ENCODE measurements at regions not wholly inside any gene's neighbourhood (a gene's known extent, or its start where the extent isn't known, plus 50 kb on each side); places are given as distances from the start of the nearest gene placed in this dataset.

- 84% methylated on average over 1 of the region's 1 CpG for WGBS
- no peaks in the 10 kb centered on the region for H3K4me1 ChIP-seq (ENCODE audit: control insufficient read depth, insufficient read depth, low read length)
- intact Hi-C loops (cut with DNase I): no loop called here
- no peak overlapping the region for H3K27ac ChIP-seq (ENCODE audit: low read length)
- no peaks in the 10 kb centered on the region for H3K9me3 ChIP-seq (ENCODE audit: control insufficient read depth, low read length)
- ATAC-seq (no peak), DNase-seq (no peak)
- no peaks in the 10 kb centered on the region for H3K27me3 ChIP-seq (ENCODE audit: control insufficient read depth, insufficient read depth)
- no peak overlapping the region for H3K4me3 ChIP-seq (ENCODE audit: low read length)
Observed at GRCh38 chr6:106767271-106767670, 137.9 kb downstream of the QRSL1 start.

- ATAC-seq (no peak), DNase-seq (no peak)
- Histone ChIP-seq H3K27ac (ENCODE audit: low read length) (no peak overlapping the region), H3K9me3 (ENCODE audit: control insufficient read depth, low read length) (no peaks in the 10 kb centered on the region), H3K4me1 (ENCODE audit: control insufficient read depth, insufficient read depth, low read length) (no peaks in the 10 kb centered on the region), H3K4me3 (ENCODE audit: low read length) (no peak overlapping the region), H3K27me3 (ENCODE audit: control insufficient read depth, insufficient read depth) (no peaks in the 10 kb centered on the region)
- intact Hi-C loops (cut with DNase I): no loop called here
- 81% methylated on average over 4 of the region's 4 CpGs for WGBS
Observed at GRCh38 chr6:106766201-106766600, 136.8 kb downstream of the QRSL1 start.

GRCh38 chr6:106765496-106765895 lies 136.1 kb downstream of the QRSL1 start:
- 71% methylated on average over 2 of the region's 2 CpGs for WGBS

GRCh38 chr6:106764353-106764980 lies 135.1 kb downstream of the QRSL1 start:
- intact Hi-C loops (cut with DNase I): no loop called here
- DNase-seq: no peak
- no peak overlapping the region for H3K27ac ChIP-seq (ENCODE audit: low read length)
- no peaks in the 10 kb centered on the region for H3K9me3 ChIP-seq (ENCODE audit: control insufficient read depth, low read length)
- no peak overlapping the region for H3K4me3 ChIP-seq (ENCODE audit: low read length)
- no peaks in the 10 kb centered on the region for H3K27me3 ChIP-seq (ENCODE audit: control insufficient read depth, insufficient read depth)
- H3K4me1 ChIP-seq (ENCODE audit: control insufficient read depth, insufficient read depth, low read length): no peaks in the 10 kb centered on the region
- no peak for ATAC-seq
- WGBS: 73% methylated on average over 2 of the region's 2 CpGs

More at GRCh38 chr6:106765496-106765895, 136.1 kb downstream of the QRSL1 start:
- DNase-seq (no peak), ATAC-seq (no peak)
- H3K9me3 ChIP-seq (ENCODE audit: control insufficient read depth, low read length): no peaks in the 10 kb centered on the region
- no peaks in the 10 kb centered on the region for H3K27me3 ChIP-seq (ENCODE audit: control insufficient read depth, insufficient read depth)
- no peaks in the 10 kb centered on the region for H3K4me1 ChIP-seq (ENCODE audit: control insufficient read depth, insufficient read depth, low read length)
- intact Hi-C loops (cut with DNase I): no loop called here
- no peak overlapping the region for H3K4me3 ChIP-seq (ENCODE audit: low read length)
- no peak overlapping the region for H3K27ac ChIP-seq (ENCODE audit: low read length)

GRCh38 chr6:106763361-106763760 lies 134.0 kb downstream of the QRSL1 start:
- Histone ChIP-seq H3K4me1 (ENCODE audit: control insufficient read depth, insufficient read depth, low read length) (no peaks in the 10 kb centered on the region), H3K27me3 (ENCODE audit: control insufficient read depth, insufficient read depth) (no peaks in the 10 kb centered on the region), H3K4me3 (ENCODE audit: low read length) (no peak overlapping the region), H3K9me3 (ENCODE audit: control insufficient read depth, low read length) (no peaks in the 10 kb centered on the region), H3K27ac (ENCODE audit: low read length) (no peak overlapping the region)
- intact Hi-C loops (cut with DNase I): no loop called here
- ATAC-seq (no peak), DNase-seq (no peak)

GRCh38 chr6:106761160-106761559 lies 131.8 kb downstream of the QRSL1 start:
- Histone ChIP-seq H3K9me3 (ENCODE audit: control insufficient read depth, low read length) (no peaks in the 10 kb centered on the region), H3K4me1 (ENCODE audit: control insufficient read depth, insufficient read depth, low read length) (no peaks in the 10 kb centered on the region), H3K4me3 (ENCODE audit: low read length) (no peak overlapping the region), H3K27me3 (ENCODE audit: control insufficient read depth, insufficient read depth) (no peaks in the 10 kb centered on the region), H3K27ac (ENCODE audit: low read length) (no peak overlapping the region)
- 66% methylated on average over 2 of the region's 2 CpGs for WGBS
- no peak for DNase-seq
- ATAC-seq: no peak
- intact Hi-C loops (cut with DNase I): no loop called here

- Histone ChIP-seq H3K4me3 (ENCODE audit: low read length) (no peak overlapping the region), H3K9me3 (ENCODE audit: control insufficient read depth, low read length) (no peaks in the 10 kb centered on the region), H3K27me3 (ENCODE audit: control insufficient read depth, insufficient read depth) (no peaks in the 10 kb centered on the region), H3K4me1 (ENCODE audit: control insufficient read depth, insufficient read depth, low read length) (no peaks in the 10 kb centered on the region), H3K27ac (ENCODE audit: low read length) (no peak overlapping the region)
- WGBS: 93% methylated on average over 2 of the region's 2 CpGs
- ATAC-seq (no peak), DNase-seq (no peak)
- intact Hi-C loops (cut with DNase I): no loop called here
Observed at GRCh38 chr6:106759112-106759511, 129.7 kb downstream of the QRSL1 start.

GRCh38 chr6:106757722-106758467 lies 128.5 kb downstream of the QRSL1 start:
- WGBS: 76% methylated on average over 16 of the region's 16 CpGs
- Histone ChIP-seq H3K4me1 (ENCODE audit: control insufficient read depth, insufficient read depth, low read length) (no peaks in the 10 kb centered on the region), H3K4me3 (ENCODE audit: low read length) (no peak overlapping the region), H3K9me3 (ENCODE audit: control insufficient read depth, low read length) (no peaks in the 10 kb centered on the region), H3K27me3 (ENCODE audit: control insufficient read depth, insufficient read depth) (no peaks in the 10 kb centered on the region), H3K27ac (ENCODE audit: low read length) (no peak overlapping the region)
- ATAC-seq: no peak
- intact Hi-C loops (cut with DNase I): no loop called here
- no peak for DNase-seq

- no peak overlapping the region for H3K27ac ChIP-seq (ENCODE audit: low read length)
- DNase-seq (no peak), ATAC-seq (no peak)
- H3K4me3 ChIP-seq (ENCODE audit: low read length): no peak overlapping the region
- no peaks in the 10 kb centered on the region for H3K27me3 ChIP-seq (ENCODE audit: control insufficient read depth, insufficient read depth)
- intact Hi-C loops (cut with DNase I): no loop called here
- H3K4me1 ChIP-seq (ENCODE audit: control insufficient read depth, insufficient read depth, low read length): no peaks in the 10 kb centered on the region
- H3K9me3 ChIP-seq (ENCODE audit: control insufficient read depth, low read length): no peaks in the 10 kb centered on the region
- WGBS: 58% methylated on average over 2 of the region's 2 CpGs
Observed at GRCh38 chr6:106757267-106757666, 127.9 kb downstream of the QRSL1 start.

GRCh38 chr6:106754215-106754614 lies 124.8 kb downstream of the QRSL1 start:
- H3K9me3 ChIP-seq (ENCODE audit: control insufficient read depth, low read length): no peaks in the 10 kb centered on the region
- intact Hi-C loops (cut with DNase I): no loop called here
- DNase-seq (no peak), ATAC-seq (no peak)
- H3K27me3 ChIP-seq (ENCODE audit: control insufficient read depth, insufficient read depth): no peaks in the 10 kb centered on the region
- WGBS: 62% methylated on average over 5 of the region's 5 CpGs
- H3K27ac ChIP-seq (ENCODE audit: low read length): no peak overlapping the region
- H3K4me1 ChIP-seq (ENCODE audit: control insufficient read depth, insufficient read depth, low read length): no peaks in the 10 kb centered on the region
- H3K4me3 ChIP-seq (ENCODE audit: low read length): no peak overlapping the region

- intact Hi-C loops (cut with DNase I): no loop called here
- H3K4me3 ChIP-seq (ENCODE audit: low read length): no peak overlapping the region
- DNase-seq (no peak), ATAC-seq (no peak)
- no peaks in the 10 kb centered on the region for H3K4me1 ChIP-seq (ENCODE audit: control insufficient read depth, insufficient read depth, low read length)
- no peaks in the 10 kb centered on the region for H3K9me3 ChIP-seq (ENCODE audit: control insufficient read depth, low read length)
- no peaks in the 10 kb centered on the region for H3K27me3 ChIP-seq (ENCODE audit: control insufficient read depth, insufficient read depth)
- 63% methylated on average over 4 of the region's 4 CpGs for WGBS
- H3K27ac ChIP-seq (ENCODE audit: low read length): no peak overlapping the region
Observed at GRCh38 chr6:106752641-106753040, 123.3 kb downstream of the QRSL1 start.

Data from right cardiac atrium (tissue), 5 donors.